Stimulated activated CD4-positive, alpha-beta T cell treated with anti-CD3 and anti-CD28 coated beads, Interleukin-4, amount 100 ng/mL, for 1 hour (primary cell): ENCODE measurements at regions not wholly inside any gene's neighbourhood (a gene's known extent, or its start where the extent isn't known, plus 50 kb on each side); places are given as distances from the start of the nearest gene placed in this dataset.
"Not testable (repeated sequence)": the region's sequence is repeated elsewhere in the genome, so short reads cannot be mapped to it uniquely, and the experiment has no call there.

ENCODE experiments used
- DNase-seq: peaks from one replicate; pipeline ENCODE4 v3.0.0-alpha.2; 2020

DNA sequence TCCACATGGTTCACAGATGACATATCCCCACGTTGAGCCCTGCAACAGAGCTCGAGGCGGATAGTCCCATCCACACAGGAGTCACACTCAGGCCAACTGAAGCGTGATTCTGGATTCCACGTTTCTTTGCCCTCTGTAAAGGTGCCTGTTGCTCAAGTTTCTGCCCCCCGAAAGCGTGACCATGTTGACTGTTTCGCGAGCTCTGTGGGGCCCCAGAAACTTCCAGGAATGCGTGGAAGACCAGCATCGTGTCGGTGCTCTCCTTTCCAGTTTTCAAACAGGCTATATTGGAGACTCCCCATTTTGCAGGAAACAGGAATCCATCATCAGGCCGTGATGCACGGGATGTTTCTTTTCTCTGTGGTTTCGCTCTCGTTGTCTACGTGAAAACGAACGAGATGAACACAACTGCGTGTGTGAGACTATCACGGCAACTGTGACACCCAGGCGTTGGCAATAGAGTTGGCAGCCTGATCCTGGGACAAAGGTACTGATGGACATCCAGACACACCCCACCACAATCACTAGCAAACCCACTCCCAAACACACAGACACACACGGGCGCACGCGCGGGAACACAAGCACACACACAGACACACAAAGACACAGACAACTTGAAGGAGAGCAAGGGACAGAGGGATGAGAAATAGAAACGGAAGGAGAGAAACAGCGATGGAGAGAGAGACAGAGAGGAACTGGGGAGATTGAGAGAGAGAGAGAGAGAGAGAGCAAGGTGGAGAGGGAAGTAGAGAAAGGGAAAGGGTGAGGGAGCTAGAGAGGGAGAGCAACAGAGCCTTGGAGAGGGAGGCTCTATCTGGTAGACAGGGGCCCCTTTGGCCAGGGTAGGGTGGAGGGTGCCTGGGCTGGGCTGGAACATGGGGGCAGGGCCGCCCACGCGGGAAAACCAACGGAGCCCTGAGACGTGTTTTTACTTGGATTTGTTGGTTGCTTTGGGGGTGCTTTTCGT is 1609.3 kb downstream of the SPATA31A7 start:
- peak; percentile 13 for DNase-seq

DNA sequence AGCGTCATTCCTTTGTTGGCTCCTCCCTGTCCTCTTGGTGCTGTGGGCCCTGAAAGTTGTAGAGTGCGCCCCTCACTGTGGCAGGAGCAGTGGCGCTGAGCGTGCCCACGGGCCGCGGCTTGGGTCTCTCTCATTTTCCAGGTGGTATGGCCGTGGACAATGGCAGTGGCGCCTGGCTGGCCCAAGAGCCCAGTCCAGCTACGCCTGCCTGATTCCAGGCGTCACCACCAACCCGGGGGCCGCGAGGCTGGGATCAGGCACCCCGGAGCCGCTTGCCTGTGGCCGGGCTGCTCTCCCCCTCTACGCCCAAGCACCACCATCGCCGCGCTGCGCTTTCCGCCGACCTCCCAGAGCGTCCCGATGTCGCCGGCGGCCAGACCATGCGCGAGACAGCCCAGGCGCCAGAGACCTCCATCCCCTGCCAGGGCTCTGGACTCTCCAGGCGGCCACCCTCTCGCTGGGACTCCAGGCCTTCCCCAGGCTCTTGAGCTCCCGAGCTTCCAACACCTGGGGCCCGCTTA is 1610.1 kb downstream of the SPATA31A7 start:
- peak; percentile 25 for DNase-seq

DNA sequence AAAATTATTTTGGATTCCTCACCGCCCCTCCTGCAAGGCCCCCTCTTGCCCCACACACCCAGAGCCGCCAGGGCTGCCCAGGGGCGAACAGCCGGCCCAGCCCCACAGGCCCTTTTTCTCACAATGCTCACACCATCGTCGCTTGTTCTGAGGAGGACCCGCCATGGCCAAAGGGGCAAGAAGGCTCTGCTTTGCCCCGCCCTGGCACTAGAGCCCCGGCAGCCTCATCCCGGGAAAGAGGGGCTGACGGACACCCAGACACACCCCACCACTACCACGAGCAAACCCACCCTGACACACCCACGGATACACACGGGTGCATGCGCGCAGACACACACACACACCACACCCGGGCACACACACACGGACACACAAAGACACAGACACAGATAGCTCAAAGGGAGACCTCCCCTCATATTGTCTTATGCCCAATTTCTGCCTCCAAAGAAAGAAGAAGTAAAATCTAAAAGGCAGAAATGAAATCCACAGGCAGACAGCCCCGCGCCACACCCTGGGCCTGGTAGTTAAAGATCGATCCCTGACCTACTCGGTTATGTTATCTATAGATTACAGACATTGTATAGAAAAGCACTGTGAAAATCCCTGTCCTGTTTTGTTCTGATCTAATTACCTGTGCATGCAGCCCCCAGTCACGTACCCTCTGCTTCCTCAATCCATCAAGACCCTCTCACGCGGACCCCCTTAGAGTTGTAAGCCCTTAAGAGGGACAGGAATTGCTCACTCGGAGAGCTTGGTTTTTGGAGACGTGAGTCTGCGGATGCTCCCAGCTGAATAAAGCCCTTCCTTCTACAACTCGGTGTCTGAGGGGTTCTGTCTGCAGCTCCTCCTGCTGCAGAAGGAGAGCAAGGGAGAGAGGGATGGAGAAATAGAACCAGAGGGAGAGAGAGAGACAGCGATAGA is 1610.9 kb downstream of the SPATA31A7 start:
- not testable (repeated sequence) for DNase-seq

DNA sequence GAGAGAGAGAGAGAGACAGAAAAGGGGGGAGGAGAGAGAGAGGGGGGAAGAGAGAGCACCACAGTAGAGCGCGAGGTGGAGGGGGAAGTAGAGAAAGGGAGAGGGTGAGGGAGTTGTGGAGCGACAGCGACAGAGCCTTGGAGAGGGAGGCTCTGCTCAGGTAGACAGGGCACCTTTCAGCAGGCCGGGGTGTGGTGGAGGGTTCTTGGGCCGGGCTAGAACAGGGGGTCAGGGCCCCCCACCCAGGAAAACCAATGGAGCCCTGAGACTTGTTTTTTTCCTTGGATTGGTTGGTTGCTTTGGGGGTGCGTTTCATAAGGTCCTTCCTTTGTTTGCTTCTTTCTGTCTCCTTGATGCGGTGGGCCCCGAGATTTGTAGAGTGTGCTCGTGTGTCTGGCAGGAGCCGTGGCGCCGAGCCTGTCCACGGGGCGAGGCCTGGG is 1611.6 kb downstream of the SPATA31A7 start:
- DNase-seq = not testable (repeated sequence)

DNA sequence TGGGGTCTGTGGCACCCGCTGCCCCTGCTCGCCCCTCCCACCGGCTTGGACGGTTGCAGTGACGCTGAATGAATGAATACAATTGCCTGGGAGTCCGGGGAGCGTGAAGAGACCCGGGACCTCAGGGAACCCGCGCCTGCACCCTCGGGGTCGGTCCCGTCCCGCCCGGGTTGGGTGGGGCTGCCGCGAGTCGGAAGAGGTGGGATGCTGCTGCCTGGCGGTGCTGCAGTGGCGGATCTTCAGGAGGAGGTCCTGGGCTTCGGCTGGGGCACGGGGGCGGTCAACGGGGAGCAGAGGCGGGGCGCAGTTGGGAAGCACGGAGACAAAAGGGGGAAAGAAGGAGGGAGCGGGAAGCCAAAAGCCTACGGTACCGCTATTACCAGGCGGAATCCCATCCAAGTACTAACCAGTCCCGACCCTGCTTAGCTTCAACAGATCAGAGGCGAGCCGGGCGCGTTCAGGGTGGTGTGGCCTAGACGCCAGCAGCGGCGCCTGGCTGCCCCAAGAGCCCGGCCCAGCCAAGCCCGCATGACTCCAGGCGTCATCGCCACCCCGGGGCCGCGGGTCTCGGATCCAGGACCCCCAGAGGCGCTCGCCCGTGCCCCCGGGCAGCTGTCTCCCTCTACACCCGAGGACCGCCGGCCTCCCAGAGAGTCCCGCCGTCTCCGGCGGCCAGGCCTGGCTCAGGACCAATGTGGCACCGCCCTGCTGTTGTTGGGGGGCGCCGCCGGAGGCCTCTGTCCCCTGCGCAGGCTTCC is 1612.3 kb downstream of the SPATA31A7 start:
- peak; percentile 55 for DNase-seq

DNA sequence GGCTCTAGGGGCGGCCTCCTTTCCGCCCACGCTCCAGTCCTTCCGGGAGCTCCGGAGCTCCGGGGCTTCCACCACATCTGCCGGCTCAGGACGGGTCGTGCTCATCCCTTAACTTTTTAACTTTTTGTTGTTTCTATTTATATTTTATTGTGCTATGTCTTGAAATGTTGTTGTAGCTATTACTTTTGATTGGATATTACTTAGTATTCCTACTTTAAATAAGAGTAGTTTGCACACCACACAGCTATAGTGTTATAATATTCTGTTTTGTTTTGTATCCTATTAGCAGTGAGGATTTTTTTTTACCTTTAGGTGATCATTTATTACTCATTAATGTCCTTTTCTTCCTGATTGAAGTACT is 1612.9 kb downstream of the SPATA31A7 start:
- DNase-seq = not testable (repeated sequence)

DNA sequence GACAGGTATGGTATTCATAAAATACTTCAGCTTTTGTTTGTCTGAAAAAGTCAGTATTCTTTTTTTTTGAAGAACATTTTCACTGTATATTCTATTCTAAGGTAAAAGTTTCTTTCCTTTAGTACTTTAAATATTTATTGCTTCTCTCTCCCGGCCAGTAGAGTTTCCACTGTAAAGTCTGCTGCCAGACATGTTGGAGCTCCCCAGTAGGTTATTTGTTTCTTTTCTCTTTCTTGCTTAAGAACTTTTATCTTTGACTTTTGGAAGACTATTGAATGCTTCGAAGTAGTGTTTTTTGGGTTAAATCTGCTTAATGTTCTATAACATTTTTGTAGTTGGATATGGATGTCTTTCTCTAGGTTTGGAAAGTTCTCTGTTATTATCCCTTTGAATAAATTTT is 1613.3 kb downstream of the SPATA31A7 start:
- not testable (repeated sequence) for DNase-seq

DNA sequence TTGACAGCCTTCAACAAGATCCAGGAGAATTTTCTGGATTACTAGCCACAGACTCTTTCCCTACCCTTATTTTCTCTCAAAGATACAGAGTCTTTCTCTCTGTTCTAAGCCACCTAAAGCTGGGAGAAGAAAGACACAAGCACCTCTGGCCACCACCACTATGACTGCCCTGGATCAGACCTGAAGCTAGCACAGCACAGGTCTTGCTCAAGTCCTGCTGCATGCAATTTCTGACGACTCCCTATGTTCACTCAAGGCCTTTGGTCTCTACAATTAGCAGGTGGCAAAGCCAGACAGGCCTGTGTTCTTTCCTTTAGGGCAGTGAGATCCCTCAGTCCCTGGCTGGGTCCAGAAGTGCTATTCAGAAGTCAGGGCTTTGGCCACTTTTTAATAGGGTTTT is 1614.5 kb downstream of the SPATA31A7 start:
- not testable (repeated sequence) for DNase-seq

DNA sequence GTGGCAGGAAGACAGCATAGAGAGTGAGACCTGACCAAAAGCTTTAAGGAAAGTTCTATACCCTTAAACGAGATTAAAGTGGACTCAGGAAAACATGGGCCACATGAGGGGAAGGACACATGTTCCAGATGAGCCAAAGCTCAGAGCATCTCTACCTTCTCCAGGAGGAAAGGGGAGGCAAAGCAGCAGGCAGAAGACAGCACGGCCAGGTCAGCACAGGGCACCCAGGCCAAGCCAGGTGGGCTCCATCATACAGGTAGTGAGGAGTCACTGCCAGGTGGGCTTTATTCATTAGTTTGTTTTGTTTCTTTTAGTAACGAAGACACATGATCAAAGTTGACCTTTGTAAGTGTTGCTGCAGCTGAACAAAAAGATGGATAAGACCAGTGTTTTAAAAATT is 1617.6 kb downstream of the SPATA31A7 start:
- DNase-seq = not testable (repeated sequence)

DNA sequence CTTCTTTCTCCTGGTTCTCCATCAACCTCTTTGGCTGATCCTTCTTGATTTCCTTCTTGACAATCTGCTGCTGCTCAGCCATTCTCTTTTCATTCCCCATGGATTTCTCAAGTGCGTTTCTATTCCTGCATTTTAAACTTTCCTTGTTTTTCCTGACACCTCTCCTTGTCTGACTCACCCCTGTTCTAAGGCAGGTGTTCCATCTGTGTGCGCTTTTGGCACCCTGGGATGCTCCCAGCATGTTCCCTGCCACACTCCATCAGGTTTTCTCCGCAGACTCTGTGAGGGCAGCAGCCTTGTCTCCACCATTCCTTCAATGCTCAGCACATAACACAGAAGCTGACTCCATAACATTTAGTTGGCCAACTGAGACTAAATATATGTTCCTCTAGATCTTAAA is 1618.2 kb downstream of the SPATA31A7 start:
- DNase-seq = not testable (repeated sequence)

DNA sequence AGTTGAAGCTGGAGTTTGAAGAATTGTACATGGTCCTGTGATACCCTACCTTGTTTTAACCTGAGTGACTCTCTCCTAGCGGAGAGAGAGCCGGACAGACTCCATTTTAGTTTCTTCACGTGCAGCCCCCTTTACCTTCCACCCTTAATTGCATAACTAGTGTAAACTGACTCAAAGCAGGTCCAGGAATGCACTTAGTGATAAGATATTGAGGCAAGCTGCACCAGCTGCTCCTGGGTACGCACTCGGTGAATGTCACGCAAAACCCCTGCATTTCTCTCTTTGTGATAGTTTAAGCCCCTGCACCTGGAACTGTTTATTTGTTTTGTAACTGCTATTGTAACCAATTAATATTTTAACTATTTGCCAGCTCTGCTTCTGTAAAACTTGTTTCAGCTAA is 1620.5 kb downstream of the SPATA31A7 start:
- not testable (repeated sequence) for DNase-seq

DNA sequence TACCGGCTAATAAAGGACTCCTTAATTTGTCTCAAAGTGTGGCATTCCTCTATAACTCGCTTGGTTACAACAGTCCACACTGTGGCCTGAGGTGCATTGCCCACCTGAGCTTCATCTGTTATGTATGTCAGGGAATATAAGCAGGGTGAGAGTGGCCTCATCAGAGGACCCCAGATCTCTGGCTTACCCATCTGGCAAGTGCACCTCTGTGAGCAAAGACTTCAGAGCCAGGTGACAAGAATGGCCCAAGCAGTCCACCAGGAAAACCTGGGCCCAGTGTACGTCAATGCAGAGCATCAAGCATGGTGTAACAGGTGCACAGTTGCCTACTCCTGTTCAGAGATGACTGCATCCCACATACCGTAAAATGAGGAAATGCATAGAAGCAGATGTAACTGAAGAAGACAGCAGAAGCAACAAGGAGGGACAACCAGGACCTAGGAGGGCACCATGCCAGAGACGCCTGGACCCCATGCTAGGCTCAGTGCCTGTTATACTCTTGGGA is 1621.0 kb downstream of the SPATA31A7 start:
- not testable (repeated sequence) for DNase-seq

DNA sequence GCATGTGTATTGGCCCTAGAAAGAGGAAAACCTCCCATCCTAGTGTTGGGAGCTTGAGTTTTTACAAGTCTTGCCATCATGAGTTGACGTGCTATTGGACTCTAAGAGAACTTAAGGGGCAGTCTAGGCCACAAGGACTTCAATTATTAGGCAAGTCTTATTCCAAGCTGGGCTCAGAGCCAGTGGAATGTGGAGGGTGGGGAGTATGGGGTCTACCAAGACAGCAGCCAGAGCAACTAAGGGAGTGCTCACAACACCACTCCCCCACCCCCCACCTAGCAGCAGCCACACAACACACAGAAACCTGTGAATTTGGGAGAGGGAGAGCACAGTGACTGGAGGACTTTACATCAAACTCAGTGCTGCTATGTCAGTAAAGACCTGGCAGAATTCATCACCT is 1625.6 kb downstream of the SPATA31A7 start:
- DNase-seq = not testable (repeated sequence)

DNA sequence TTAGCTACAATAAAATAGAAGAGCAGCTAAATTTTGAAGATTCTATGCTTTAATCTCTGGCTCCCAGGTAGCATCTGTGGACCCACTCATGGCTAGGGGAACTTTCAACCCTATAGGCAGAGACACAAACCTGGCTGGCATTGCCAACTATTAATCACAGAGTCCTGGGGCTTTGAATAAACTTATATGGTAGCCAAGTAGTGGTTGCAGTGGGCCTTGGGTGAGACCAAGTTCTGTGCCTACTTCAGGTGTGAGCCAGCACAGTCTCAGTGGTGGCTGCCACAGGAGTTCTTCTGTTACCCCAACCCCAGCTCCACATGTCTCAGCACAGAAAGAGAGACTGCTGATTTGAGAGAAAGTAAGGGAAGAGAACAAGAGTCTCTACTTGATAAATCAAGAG is 1626.5 kb downstream of the SPATA31A7 start:
- DNase-seq = not testable (repeated sequence)

DNA sequence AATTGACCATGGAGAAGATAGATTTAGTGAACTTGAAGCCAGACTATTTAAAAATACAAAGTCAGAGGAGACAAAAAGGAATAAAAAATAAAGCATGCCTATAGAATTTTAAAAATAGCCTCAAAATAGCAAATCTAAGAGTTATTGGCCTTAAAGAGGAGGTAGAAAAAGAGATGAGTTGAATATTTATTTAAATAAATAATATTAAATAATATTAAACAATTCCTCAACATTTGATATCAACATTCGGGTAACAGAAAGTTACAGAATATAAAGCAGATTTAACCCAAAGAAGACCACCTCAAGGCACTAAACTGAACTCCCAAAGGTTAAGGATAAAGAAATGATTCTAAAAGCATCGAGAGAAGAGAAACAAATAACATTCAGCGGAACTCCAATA is 1627.4 kb downstream of the SPATA31A7 start:
- not testable (repeated sequence) for DNase-seq

DNA sequence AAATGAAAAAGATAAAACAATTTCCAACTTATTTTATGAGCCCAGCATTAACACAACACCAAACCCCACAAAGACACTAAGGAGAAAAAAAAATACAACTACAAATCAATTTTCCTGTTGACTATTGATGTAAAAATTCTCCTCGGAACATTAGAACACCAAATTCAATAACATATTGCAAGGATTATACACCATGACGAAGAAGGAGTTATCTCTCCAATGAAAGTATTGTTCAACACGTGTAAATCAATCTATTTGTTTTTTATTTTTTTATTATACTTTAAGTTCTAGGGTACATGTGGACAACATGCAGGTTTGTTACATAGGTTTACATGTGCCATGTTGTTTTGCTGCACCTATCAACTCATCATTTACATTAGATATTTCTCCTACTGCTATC is 1632.3 kb downstream of the SPATA31A7 start:
- not testable (repeated sequence) for DNase-seq

DNA sequence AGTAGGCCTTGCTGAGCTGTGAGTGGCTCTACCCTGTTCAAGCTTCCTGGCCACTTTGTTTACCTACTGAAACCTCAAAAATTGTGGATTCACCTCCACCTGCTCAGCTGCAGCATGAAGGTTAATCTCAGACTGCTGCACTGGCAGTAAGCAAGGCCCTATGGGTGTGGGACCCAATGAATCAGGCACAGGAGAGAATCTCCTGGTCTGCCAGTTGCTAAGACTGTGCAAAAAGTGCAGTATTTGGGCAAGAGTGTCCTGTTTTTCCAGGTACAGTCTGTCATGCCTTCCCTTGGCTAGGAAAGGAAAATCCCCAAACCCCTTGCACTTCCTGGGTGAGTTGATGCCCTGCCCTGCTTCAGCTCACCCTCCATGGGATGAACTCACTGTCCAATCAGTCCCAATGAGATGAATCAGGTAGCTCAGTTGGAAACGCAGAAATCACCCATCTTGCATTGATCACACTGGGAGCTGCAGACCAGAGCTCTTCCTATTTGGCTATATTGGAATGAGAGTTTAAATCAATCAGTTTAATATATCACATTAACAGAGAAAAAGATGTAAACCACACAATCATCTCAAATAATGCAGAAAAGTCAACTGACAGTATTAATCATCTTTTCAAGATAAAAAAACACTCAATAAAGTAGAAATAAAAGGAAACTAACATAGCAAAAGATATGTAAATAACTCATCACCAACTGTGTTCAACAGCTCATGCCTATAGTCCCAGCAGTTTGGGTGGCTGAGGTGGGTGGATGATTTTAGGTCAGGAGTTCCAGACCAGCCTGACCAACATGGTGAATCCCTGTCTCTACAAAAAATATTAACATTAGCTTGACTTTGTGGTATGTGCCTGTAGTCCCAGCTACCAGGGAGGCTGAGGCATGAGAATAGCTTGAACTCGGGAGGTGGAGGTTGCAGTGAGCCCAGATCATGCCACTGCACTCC is 1638.4 kb downstream of the SPATA31A7 start:
- not testable (repeated sequence) for DNase-seq

DNA sequence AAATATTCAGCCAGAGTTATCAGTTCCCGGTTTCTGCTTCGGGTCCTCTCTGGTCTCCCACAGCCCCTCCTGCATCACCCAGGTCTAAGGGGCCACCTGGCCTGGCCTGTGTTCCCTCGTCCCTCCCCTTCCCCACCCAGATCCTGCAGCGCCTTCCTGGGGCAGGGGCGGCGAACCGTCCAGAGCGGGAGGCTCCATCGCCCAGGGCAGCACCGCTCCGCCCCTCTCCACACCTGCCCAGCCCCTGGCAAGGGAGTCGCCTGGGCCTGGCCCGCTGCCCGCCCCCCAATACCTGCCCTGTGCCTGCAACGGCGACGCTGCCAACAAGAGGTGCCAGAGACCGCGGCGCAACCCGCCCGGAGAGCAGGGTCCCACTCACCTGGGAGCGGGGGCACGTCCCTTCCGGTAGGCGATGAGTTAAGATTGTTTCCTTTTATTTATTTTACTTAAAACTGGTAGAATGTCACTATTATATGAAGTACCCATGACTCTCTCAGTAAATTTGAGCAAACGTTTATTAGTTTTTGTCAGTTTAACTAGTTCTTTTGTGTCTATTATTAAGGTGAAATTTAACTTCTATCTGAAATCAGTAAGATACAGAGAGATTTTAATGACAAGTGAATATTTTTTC is 1641.1 kb downstream of the SPATA31A7 start:
- not testable (repeated sequence) for DNase-seq

DNA sequence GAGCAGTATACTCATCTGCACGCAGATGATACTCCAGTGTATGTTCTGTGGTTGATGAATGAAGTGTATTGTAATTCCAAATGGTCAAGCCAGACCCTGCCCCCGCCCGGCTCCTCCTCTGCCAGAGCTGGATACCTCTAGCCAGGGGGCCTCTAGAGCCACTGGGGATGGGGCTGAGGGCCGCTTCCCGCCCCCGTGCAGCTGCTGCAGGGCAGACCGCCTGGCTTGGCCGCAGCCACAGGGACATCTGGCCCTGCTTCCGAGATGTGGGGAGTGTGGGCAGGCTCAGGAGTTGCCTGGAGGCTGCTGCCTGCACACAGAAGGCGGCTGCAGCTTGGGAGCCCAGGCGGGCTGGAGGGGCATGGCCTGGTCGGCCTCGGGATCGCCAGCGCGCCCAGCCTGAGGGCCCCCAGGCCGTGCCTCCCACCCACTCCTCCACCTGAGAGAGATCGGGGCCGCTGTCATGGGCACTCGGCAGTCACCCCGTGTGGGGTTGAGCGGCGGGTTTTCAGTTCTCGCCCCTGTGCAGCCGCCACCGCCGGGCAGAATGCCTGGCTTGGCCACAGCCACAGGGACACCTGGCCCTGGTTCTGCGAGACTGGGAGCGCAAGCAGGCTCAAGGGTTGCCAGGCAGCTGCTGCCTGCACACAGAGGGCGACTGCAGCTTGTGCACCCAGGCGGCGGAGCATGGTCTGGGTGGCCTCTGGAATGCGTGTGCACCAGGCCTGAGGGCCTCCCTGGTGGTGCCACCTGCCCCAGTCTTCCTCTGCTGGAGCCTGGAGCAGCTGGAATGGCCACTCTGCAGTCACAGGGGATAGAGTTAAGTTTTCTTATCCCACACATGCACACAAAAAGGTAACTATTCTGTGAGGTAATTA is 1643.7 kb downstream of the SPATA31A7 start:
- DNase-seq = not testable (repeated sequence)
